K562 (cell line): ENCODE measurements at regions not wholly inside any gene's neighbourhood (a gene's known extent, or its start where the extent isn't known, plus 50 kb on each side); places are given as distances from the start of the nearest gene placed in this dataset.

Source experiments
- CTCF ChIP-seq, 3 experiments: IDR thresholded peaks in 2 of 3; conservative IDR thresholded peaks in 1 of 3; 2 replicates each; pipeline ENCODE4 v1.5.1; 2011 to 2012; ENCODE audit warnings: low read length in 3 of 3, mild to moderate bottlenecking in 3 of 3, control low read depth in 2 of 3, improper control_type of control experiment in 1 of 3, inconsistent platforms in 1 of 3, low read depth in 1 of 3, mixed read lengths in 1 of 3, moderate library complexity in 1 of 3; ENCODE audit not compliant: insufficient read depth in 2 of 3
- ELF4 ChIP-seq: fragments of 450-650 bp; formaldehyde crosslinking; IDR thresholded peaks from 2 replicates; pipeline ENCODE4 v1.4.0; 2022; ENCODE audit warnings: missing genetic modification characterization
- FOXP1 ChIP-seq: sonication (generic); formaldehyde crosslinking; IDR thresholded peaks from 2 replicates; pipeline ENCODE4 v1.8.0; 2022; ENCODE audit warnings: mild to moderate bottlenecking, missing genetic modification reagents
- HMG20B ChIP-seq: fragments of 250-450 bp; sonication (Bioruptor Pico); IDR thresholded peaks from 2 replicates; pipeline ENCODE4 v1.5.0; 2021; ENCODE audit warnings: mild to moderate bottlenecking
- REST ChIP-seq, 2 experiments: fragments of 450-650 bp; formaldehyde crosslinking in 1 of 2; IDR thresholded peaks; 2 replicates each; pipeline versions ENCODE4 v1.4.0 to v1.6.1; 2014 to 2020; ENCODE audit warnings: mild to moderate bottlenecking in 2 of 2, borderline replicate concordance in 1 of 2, low read depth in 1 of 2
- TBL1XR1 ChIP-seq, 2 experiments: IDR thresholded peaks; 2 replicates each; pipeline ENCODE4 v1.6.1; 2012; ENCODE audit warnings: improper control_type of control experiment in 2 of 2, low read length in 2 of 2, mild to moderate bottlenecking in 1 of 2
- ZBTB2 ChIP-seq: fragments of 450-650 bp; IDR thresholded peaks from 2 replicates; pipeline ENCODE4 v1.6.1; 2016; ENCODE audit warnings: antibody characterized with exemption

- TF ChIP-seq REST (IDR thresholded peaks at IDR 0.05; ENCODE audit: borderline replicate concordance): peak; percentile 30; the same call in 1 of the 2 replicates
- no peak for TF ChIP-seq REST (CRISPR knock-in tag; IDR thresholded peaks at IDR 0.05; ENCODE audit: low read depth)
- no peak for TF ChIP-seq ELF4 (CRISPR knock-in tag)
- TF ChIP-seq HMG20B (CRISPR knock-in tag): no peak
- no peak for TF ChIP-seq FOXP1 (CRISPR knock-in tag)
- TF ChIP-seq TBL1XR1 (IDR thresholded peaks at IDR 0.05; ENCODE audit: low read length in 2 of 2): no peak
- no peak for TF ChIP-seq ZBTB2
- TF ChIP-seq CTCF (IDR thresholded peaks at IDR 0.05 in 2 of 3, conservative IDR thresholded peaks at IDR 0.05 in 1 of 3; ENCODE audit: insufficient read depth in 2 of 3, low read depth in 1 of 3, low read length in 3 of 3): peak in 2 of 3 experiments; percentile 28 to 52; a peak in 2 of 6 replicates
These were observed 403.9 kb upstream of the SULF2 start (continued) for GRCh38 chr20:48189181-48189580.
